OCI-LY3 (cell line): ENCODE measurements at regions not wholly inside any gene's neighbourhood (a gene's known extent, or its start where the extent isn't known, plus 50 kb on each side); places are given as distances from the start of the nearest gene placed in this dataset.

Experiments used
- EZH2phosphoT487 ChIP-seq: fragments of 200-600 bp; shearing (Covaris generic); IDR thresholded peaks from 2 replicates; pipeline ENCODE4 v1.6.1; 2018; ENCODE audit warnings: antibody characterized with exemption, mixed run types, low read depth
- TF ChIP-seq, protein P1 (sequence below): fragments of 200-600, 300-600 bp; sonication (generic); IDR thresholded peaks from 2 replicates; pipeline ENCODE4 v1.5.1; 2014; ENCODE audit warnings: antibody characterized with exemption, low read length, low read depth

DNA sequence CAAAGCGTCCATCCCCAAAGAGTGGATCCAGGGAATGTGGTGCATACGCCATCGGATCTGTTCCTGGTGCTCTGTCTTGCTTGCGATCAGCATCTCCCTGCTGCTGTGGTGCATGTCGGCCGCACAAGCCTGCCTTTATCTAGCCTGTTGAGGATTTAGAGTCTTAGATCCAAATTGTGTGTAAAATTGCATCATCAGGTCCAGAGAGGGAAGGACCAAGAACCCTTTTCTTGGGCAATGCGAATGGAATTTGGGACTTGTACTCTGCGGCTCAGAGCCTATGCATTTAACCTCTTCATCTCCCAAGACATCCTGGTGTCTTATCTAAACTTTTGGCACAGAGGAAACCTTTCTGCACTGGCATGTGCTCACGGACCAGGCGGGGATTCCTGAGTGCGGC, 1238.7 kb downstream of the TBC1D22A start:
- TF ChIP-seq, protein P1, sequence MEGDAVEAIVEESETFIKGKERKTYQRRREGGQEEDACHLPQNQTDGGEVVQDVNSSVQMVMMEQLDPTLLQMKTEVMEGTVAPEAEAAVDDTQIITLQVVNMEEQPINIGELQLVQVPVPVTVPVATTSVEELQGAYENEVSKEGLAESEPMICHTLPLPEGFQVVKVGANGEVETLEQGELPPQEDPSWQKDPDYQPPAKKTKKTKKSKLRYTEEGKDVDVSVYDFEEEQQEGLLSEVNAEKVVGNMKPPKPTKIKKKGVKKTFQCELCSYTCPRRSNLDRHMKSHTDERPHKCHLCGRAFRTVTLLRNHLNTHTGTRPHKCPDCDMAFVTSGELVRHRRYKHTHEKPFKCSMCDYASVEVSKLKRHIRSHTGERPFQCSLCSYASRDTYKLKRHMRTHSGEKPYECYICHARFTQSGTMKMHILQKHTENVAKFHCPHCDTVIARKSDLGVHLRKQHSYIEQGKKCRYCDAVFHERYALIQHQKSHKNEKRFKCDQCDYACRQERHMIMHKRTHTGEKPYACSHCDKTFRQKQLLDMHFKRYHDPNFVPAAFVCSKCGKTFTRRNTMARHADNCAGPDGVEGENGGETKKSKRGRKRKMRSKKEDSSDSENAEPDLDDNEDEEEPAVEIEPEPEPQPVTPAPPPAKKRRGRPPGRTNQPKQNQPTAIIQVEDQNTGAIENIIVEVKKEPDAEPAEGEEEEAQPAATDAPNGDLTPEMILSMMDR, result no peak
- no peak for TF ChIP-seq EZH2phosphoT487
